ENCODE measurements at regions not wholly inside any gene's neighbourhood (a gene's known extent, or its start where the extent isn't known, plus 50 kb on each side); places are given as distances from the start of the nearest gene placed in this dataset.

- intact Hi-C loops (cut with DNase I) = no loop called here
- Histone ChIP-seq H3K9me3 (no peaks in the 10 kb centered on the region), H3K36me3 (no peaks in the 10 kb centered on the region), H3K27me3 (replicated peaks; ENCODE audit: insufficient read depth) (no peaks in the 10 kb centered on the region), H3K27ac (no peak overlapping the region), H3K4me1 (replicated peaks) (no peaks in the 10 kb centered on the region), H3K4me3 (no peak overlapping the region)
- no peak for DNase-seq (ENCODE audit: low spot score)
- WGBS = 94% methylated on average over 1 of the region's 1 CpG
- TF ChIP-seq, protein P1, sequence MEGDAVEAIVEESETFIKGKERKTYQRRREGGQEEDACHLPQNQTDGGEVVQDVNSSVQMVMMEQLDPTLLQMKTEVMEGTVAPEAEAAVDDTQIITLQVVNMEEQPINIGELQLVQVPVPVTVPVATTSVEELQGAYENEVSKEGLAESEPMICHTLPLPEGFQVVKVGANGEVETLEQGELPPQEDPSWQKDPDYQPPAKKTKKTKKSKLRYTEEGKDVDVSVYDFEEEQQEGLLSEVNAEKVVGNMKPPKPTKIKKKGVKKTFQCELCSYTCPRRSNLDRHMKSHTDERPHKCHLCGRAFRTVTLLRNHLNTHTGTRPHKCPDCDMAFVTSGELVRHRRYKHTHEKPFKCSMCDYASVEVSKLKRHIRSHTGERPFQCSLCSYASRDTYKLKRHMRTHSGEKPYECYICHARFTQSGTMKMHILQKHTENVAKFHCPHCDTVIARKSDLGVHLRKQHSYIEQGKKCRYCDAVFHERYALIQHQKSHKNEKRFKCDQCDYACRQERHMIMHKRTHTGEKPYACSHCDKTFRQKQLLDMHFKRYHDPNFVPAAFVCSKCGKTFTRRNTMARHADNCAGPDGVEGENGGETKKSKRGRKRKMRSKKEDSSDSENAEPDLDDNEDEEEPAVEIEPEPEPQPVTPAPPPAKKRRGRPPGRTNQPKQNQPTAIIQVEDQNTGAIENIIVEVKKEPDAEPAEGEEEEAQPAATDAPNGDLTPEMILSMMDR (IDR thresholded peaks at IDR 0.05) = no peak
- TF ChIP-seq POLR2AphosphoS5 (IDR thresholded peaks at IDR 0.05) (no peak), POLR2A (IDR thresholded peaks at IDR 0.05) (no peak)
Observed at GRCh38 chr12:105428793-105429395, 98.4 kb downstream of the C12orf75 start.

GRCh38 chr12:105429511-105429910 is 99.0 kb downstream of the C12orf75 start:
- H3K36me3 ChIP-seq = no peaks in the 10 kb centered on the region
- TF ChIP-seq, protein P1 (IDR thresholded peaks at IDR 0.05) = no peak
- TF ChIP-seq POLR2A (IDR thresholded peaks at IDR 0.05) (no peak), POLR2AphosphoS5 (IDR thresholded peaks at IDR 0.05) (no peak)
- H3K27me3 ChIP-seq (replicated peaks; ENCODE audit: insufficient read depth) = no peaks in the 10 kb centered on the region
- H3K9me3 ChIP-seq = no peaks in the 10 kb centered on the region
- H3K4me3 ChIP-seq = no peak overlapping the region
- WGBS = 100% methylated on average over 1 of the region's 1 CpG
- H3K4me1 ChIP-seq (replicated peaks) = no peaks in the 10 kb centered on the region
- intact Hi-C loops (cut with DNase I) = no loop called here
- DNase-seq (ENCODE audit: low spot score) = no peak
- no peak overlapping the region for H3K27ac ChIP-seq

DNA sequence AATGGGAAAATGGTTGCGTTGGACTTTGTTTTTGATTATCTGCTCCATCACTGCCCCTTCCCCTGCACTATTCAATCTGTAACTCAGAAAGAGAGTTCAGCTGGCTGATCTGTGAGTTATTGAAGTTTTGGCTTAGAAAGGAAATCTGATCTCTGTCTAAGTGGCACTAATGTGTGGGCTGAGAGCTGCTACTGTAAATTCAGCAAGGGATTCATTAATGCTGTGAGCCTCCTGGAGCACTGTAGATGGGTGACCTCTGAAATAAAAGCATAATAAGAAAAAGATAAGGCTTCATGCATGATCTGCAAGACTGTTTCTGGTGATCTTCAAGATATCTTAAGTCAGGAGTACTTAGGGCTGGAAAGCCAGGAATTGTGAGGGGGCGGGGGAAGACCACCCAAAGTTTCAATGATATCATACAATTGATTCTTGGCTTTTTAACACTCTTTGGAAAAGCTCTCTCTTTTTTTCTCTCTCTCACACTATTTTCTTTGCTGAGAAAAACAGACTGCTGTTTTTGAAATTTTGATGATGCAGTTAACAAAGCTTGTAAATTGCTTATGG is 101.1 kb downstream of the C12orf75 start:
- H3K27ac ChIP-seq = no peak overlapping the region
- H3K4me1 ChIP-seq (replicated peaks) = no peaks in the 10 kb centered on the region
- H3K4me3 ChIP-seq = no peak overlapping the region
- intact Hi-C loops (cut with DNase I) = no loop called here
- H3K27me3 ChIP-seq (replicated peaks; ENCODE audit: insufficient read depth) = no peaks in the 10 kb centered on the region
- H3K9me3 ChIP-seq = no peaks in the 10 kb centered on the region
- no peaks in the 10 kb centered on the region for H3K36me3 ChIP-seq
- DNase-seq (ENCODE audit: low spot score) = no peak
- 81% methylated on average over 2 of the region's 2 CpGs for WGBS
- TF ChIP-seq, protein P1 (IDR thresholded peaks at IDR 0.05) = no peak
- TF ChIP-seq POLR2AphosphoS5 (IDR thresholded peaks at IDR 0.05) (no peak), POLR2A (IDR thresholded peaks at IDR 0.05) (no peak)

DNA sequence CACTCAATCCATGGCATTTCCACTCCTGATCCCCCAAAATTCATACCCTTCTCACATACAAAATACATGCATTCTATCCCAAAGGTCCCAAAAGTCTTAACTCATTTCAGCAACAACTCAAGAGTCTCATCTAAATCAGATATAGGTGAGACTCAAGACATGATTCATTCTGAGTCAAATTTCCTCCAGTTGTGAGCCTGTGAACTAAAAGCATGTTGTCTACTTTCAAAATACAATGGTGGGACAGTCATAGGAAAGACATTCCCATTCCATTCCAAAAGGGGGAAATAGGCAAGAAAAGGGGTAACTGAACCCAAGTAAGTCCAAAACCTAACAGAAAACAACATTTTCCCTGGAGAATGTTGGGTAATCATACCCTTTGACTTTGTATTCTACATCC is 103.3 kb downstream of the C12orf75 start:
- Histone ChIP-seq H3K27me3 (replicated peaks; ENCODE audit: insufficient read depth) (no peaks in the 10 kb centered on the region), H3K4me3 (no peak overlapping the region), H3K4me1 (replicated peaks) (no peaks in the 10 kb centered on the region), H3K9me3 (no peaks in the 10 kb centered on the region), H3K36me3 (no peaks in the 10 kb centered on the region), H3K27ac (no peak overlapping the region)
- DNase-seq (ENCODE audit: low spot score) = no peak
- intact Hi-C loops (cut with DNase I) = no loop called here
- TF ChIP-seq, protein P1 (IDR thresholded peaks at IDR 0.05) = no peak
- TF ChIP-seq POLR2AphosphoS5 (IDR thresholded peaks at IDR 0.05) = no peak
- TF ChIP-seq POLR2A (IDR thresholded peaks at IDR 0.05) = no peak

GRCh38 chr12:105436636-105437035 is 106.1 kb downstream of the C12orf75 start:
- no peaks in the 10 kb centered on the region for H3K36me3 ChIP-seq
- no peak overlapping the region for H3K27ac ChIP-seq
- H3K4me1 ChIP-seq (replicated peaks) = no peaks in the 10 kb centered on the region
- no peak overlapping the region for H3K4me3 ChIP-seq
- TF ChIP-seq POLR2AphosphoS5 (IDR thresholded peaks at IDR 0.05) (no peak), POLR2A (IDR thresholded peaks at IDR 0.05) (no peak)
- TF ChIP-seq, protein P1 (IDR thresholded peaks at IDR 0.05) = no peak
- 98% methylated on average over 1 of the region's 1 CpG for WGBS
- DNase-seq (ENCODE audit: low spot score) = no peak
- no peaks in the 10 kb centered on the region for H3K27me3 ChIP-seq (replicated peaks; ENCODE audit: insufficient read depth)
- H3K9me3 ChIP-seq = no peaks in the 10 kb centered on the region
- intact Hi-C loops (cut with DNase I) = no loop called here
